Neutrophil (primary cell): ENCODE measurements at regions not wholly inside any gene's neighbourhood (a gene's known extent, or its start where the extent isn't known, plus 50 kb on each side); places are given as distances from the start of the nearest gene placed in this dataset.
"Not testable (repeated sequence)": the region's sequence is repeated elsewhere in the genome, so short reads cannot be mapped to it uniquely, and the experiment has no call there.

Experiments
- H3K27ac ChIP-seq: fragments of 200-600 bp; sonication (generic); 2 replicates; pipeline ENCODE4 v1.5.1; 2016; ENCODE audit warnings: mild to moderate bottlenecking, moderate library complexity
- H3K27me3 ChIP-seq: fragments of 200-600 bp; sonication (generic); 2 replicates; pipeline ENCODE4 v1.6.0; 2016; ENCODE audit warnings: mild to moderate bottlenecking
- H3K36me3 ChIP-seq: fragments of 200-600 bp; sonication (generic); 2 replicates; pipeline ENCODE4 v1.5.1; 2017
- H3K4me1 ChIP-seq, 2 experiments: fragments of 200-600 bp in 1 of 2; sonication (generic) in 1 of 2; 1 replicate in 1 of 2; 2 replicates in 1 of 2; pipeline versions ENCODE4 v1.5.1 to v1.6.1; 2013 to 2016; ENCODE audit warnings: low read depth in 1 of 2, low read length in 1 of 2, mild to moderate bottlenecking in 1 of 2, moderate library complexity in 1 of 2; ENCODE audit not compliant: control insufficient read depth in 1 of 2, insufficient read depth in 1 of 2
- H3K4me3 ChIP-seq, 2 experiments: fragments of 200-600 bp in 1 of 2; sonication (generic) in 1 of 2; 1 replicate in 1 of 2; 2 replicates in 1 of 2; pipeline ENCODE4 v1.5.1; 2013 to 2016; ENCODE audit warnings: low read depth in 1 of 2, low read length in 1 of 2, mild to moderate bottlenecking in 1 of 2, moderate library complexity in 1 of 2
- H3K9me3 ChIP-seq: fragments of 200-600 bp; sonication (generic); 2 replicates; pipeline ENCODE4 v1.5.1; 2016
- TF ChIP-seq, protein P1 (sequence below): fragments of 200-600 bp; sonication (generic); IDR thresholded peaks from 2 replicates; pipeline ENCODE4 v1.5.1; 2016; ENCODE audit warnings: antibody characterized with exemption

DNA sequence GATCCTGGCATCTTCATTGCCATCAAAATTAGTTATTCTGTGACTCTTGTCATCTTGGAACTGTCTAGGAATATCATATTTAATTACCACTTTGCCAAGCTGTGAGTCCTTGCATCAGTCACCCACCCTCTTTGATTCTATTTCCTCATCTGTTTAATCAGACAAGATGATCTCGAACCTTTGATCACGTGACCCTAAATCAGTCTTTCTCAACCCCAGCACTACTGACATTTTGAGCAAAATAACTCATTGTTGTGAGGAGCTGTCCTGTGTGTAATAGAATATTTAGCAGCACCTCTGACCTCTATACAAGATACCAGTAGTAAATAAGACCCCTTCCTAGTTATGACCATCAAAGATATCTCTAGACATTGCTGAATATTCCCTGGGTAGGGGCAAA is 343.4 kb upstream of the ARPP21 start:
- TF ChIP-seq, protein P1, sequence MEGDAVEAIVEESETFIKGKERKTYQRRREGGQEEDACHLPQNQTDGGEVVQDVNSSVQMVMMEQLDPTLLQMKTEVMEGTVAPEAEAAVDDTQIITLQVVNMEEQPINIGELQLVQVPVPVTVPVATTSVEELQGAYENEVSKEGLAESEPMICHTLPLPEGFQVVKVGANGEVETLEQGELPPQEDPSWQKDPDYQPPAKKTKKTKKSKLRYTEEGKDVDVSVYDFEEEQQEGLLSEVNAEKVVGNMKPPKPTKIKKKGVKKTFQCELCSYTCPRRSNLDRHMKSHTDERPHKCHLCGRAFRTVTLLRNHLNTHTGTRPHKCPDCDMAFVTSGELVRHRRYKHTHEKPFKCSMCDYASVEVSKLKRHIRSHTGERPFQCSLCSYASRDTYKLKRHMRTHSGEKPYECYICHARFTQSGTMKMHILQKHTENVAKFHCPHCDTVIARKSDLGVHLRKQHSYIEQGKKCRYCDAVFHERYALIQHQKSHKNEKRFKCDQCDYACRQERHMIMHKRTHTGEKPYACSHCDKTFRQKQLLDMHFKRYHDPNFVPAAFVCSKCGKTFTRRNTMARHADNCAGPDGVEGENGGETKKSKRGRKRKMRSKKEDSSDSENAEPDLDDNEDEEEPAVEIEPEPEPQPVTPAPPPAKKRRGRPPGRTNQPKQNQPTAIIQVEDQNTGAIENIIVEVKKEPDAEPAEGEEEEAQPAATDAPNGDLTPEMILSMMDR: no peak
- Histone ChIP-seq H3K4me3 (no peak overlapping the region), H3K27me3 (no peaks in the 10 kb centered on the region), H3K36me3 (no peaks in the 10 kb centered on the region), H3K9me3 (no peaks in the 10 kb centered on the region), H3K4me1 (no peaks in the 10 kb centered on the region), H3K27ac (no peak overlapping the region)

GRCh38 chr3:35296533-35296932 is 342.8 kb upstream of the ARPP21 start:
- no peak overlapping the region for H3K27ac ChIP-seq
- H3K36me3 ChIP-seq: no peaks in the 10 kb centered on the region
- H3K4me1 ChIP-seq: no peaks in the 10 kb centered on the region
- TF ChIP-seq, protein P1: no peak
- H3K27me3 ChIP-seq: no peaks in the 10 kb centered on the region
- no peak overlapping the region for H3K4me3 ChIP-seq
- H3K9me3 ChIP-seq: no peaks in the 10 kb centered on the region

DNA sequence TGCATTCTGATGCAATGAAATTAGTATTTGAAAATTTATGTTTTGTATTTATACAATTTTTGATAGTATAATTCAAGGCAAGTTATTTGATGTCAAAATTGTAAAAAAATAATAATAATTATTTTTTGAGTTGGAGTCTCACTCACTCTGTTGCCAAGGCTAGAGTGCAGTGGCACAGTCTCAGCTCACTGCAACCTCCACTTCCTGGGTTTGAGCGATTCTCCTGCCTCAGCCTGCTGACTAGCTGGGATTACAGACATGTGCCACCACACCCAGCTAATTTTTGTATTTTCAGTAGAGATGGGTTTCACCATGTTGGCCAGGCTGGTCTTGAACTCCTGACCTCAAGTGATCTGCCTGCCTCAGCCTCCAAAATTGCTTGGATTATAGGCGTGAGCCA is 342.4 kb upstream of the ARPP21 start:
- H3K9me3 ChIP-seq, H3K4me1 ChIP-seq, H3K27me3 ChIP-seq, H3K4me3 ChIP-seq, H3K27ac ChIP-seq, H3K36me3 ChIP-seq: not testable (repeated sequence)

GRCh38 chr3:35305406-35305805 is 333.9 kb upstream of the ARPP21 start:
- Histone ChIP-seq H3K9me3 (no peaks in the 10 kb centered on the region), H3K27ac (no peak overlapping the region), H3K36me3 (no peaks in the 10 kb centered on the region), H3K27me3 (no peaks in the 10 kb centered on the region), H3K4me1 (no peaks in the 10 kb centered on the region), H3K4me3 (no peak overlapping the region)
- TF ChIP-seq, protein P1: no peak

- no peaks in the 10 kb centered on the region for H3K36me3 ChIP-seq
- H3K4me1 ChIP-seq: no peaks in the 10 kb centered on the region
- H3K4me3 ChIP-seq: no peak overlapping the region
- no peaks in the 10 kb centered on the region for H3K27me3 ChIP-seq
- TF ChIP-seq, protein P1: no peak
- H3K27ac ChIP-seq: no peak overlapping the region
- no peaks in the 10 kb centered on the region for H3K9me3 ChIP-seq
Observed at GRCh38 chr3:35307296-35307695, 332.0 kb upstream of the ARPP21 start.

GRCh38 chr3:35316841-35317240 is 322.5 kb upstream of the ARPP21 start:
- H3K36me3 ChIP-seq, H3K27me3 ChIP-seq, H3K27ac ChIP-seq, H3K4me3 ChIP-seq, H3K4me1 ChIP-seq, H3K9me3 ChIP-seq: not testable (repeated sequence)
